Neural progenitor cell (in vitro differentiated cells): ENCODE measurements at regions not wholly inside any gene's neighbourhood (a gene's known extent, or its start where the extent isn't known, plus 50 kb on each side); places are given as distances from the start of the nearest gene placed in this dataset.

Experiments used
- EZH2 ChIP-seq: fragments of 200-600 bp; sonication (generic); IDR thresholded peaks from 2 replicates; pipeline ENCODE4 v1.6.1; 2017; ENCODE audit warnings: antibody characterized with exemption, mild to moderate bottlenecking, moderate library complexity
- TF ChIP-seq, protein P1 (sequence below): fragments of 200-600 bp; sonication (generic); IDR thresholded peaks from 2 replicates; pipeline ENCODE4 v1.5.1; 2017; ENCODE audit warnings: antibody characterized with exemption, mild to moderate bottlenecking

DNA sequence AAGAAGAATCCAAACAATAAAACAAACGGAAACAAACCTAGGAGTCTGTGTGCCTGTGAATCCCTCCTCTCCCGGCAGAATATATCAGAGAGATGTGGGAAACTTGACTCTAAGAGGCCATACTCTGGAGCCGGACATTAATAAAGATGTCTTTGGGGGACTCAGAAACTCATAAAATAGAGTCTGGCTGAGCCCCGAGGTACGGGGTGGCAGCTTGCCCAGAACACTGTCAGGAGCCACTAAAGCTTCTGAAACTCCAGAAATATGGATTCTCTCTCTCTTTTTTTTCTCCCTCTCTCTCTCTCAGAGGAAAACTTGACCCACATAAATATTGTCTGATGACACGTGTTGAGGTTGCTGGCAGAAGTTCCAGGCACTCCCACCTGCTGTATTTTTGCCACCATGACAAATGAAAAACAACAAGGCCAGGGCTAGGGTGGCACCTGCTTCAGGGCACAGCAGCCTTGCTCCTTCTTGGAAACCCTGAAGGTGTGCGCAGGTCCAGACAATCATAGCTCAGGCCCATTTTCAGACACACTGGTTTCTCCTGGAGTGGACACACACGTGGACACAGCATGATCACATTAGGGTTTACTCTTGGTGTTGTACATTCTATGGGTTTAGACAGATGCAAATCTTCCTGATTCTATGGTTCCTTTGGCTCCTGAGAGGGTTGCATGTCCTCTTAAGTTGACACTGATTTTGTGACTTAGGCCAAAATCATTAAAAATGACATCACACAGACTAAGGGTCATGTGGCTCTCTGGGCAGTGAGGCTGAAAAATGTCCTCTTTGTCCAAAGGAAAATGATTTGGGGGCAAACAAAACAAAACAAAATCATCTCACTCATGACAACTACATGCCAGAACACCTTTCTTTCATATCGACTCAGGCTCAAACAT is 282.6 kb upstream of the IRX3 start:
- TF ChIP-seq, protein P1, sequence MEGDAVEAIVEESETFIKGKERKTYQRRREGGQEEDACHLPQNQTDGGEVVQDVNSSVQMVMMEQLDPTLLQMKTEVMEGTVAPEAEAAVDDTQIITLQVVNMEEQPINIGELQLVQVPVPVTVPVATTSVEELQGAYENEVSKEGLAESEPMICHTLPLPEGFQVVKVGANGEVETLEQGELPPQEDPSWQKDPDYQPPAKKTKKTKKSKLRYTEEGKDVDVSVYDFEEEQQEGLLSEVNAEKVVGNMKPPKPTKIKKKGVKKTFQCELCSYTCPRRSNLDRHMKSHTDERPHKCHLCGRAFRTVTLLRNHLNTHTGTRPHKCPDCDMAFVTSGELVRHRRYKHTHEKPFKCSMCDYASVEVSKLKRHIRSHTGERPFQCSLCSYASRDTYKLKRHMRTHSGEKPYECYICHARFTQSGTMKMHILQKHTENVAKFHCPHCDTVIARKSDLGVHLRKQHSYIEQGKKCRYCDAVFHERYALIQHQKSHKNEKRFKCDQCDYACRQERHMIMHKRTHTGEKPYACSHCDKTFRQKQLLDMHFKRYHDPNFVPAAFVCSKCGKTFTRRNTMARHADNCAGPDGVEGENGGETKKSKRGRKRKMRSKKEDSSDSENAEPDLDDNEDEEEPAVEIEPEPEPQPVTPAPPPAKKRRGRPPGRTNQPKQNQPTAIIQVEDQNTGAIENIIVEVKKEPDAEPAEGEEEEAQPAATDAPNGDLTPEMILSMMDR: no peak
- no peak for TF ChIP-seq EZH2
